SK-N-SH treated with all-trans-retinoic acid at 6 μM for 48 hours (cell line): ENCODE measurements at regions not wholly inside any gene's neighbourhood (a gene's known extent, or its start where the extent isn't known, plus 50 kb on each side); places are given as distances from the start of the nearest gene placed in this dataset.

Experiments
- ARNTL ChIP-seq: fragments of 450-650 bp; formaldehyde crosslinking; IDR thresholded peaks from 2 replicates; pipeline ENCODE4 v1.5.0; 2020; ENCODE audit warnings: low read depth, mild to moderate bottlenecking, moderate library complexity, borderline replicate concordance
- BACH2 ChIP-seq: fragments of 250-450 bp; sonication (Bioruptor Pico); IDR thresholded peaks from 2 replicates; pipeline ENCODE4 v1.9.0; 2021; ENCODE audit warnings: mild to moderate bottlenecking, borderline replicate concordance
- CREB5 ChIP-seq: fragments of 250-450 bp; sonication (Bioruptor Pico); IDR thresholded peaks from 2 replicates; pipeline ENCODE4 v1.5.1; 2020; ENCODE audit warnings: low read depth, mild to moderate bottlenecking, moderate library complexity
- CSDC2 ChIP-seq: fragments of 250-450 bp; sonication (Bioruptor Pico); IDR thresholded peaks from 2 replicates; pipeline ENCODE4 v1.5.0; 2020; ENCODE audit warnings: mild to moderate bottlenecking, moderate library complexity
- GLIS3 ChIP-seq: fragments of 250-450 bp; sonication (Bioruptor Pico); IDR thresholded peaks from 2 replicates; pipeline ENCODE4 v1.5.0; 2020; ENCODE audit warnings: mild to moderate bottlenecking, moderate library complexity
- OSR1 ChIP-seq: fragments of 250-450 bp; sonication (Bioruptor Pico); IDR thresholded peaks from 2 replicates; pipeline ENCODE4 v1.8.0; 2022; ENCODE audit warnings: moderate library complexity, mild to moderate bottlenecking, inconsistent platforms
- POU6F1 ChIP-seq: fragments of 250-450 bp; sonication (Bioruptor Pico); IDR thresholded peaks from 2 replicates; pipeline ENCODE4 v1.8.0; 2021; ENCODE audit warnings: low read depth, mild to moderate bottlenecking, moderate library complexity, borderline replicate concordance
- RARB ChIP-seq: fragments of 250-450 bp; sonication (Bioruptor Pico); IDR thresholded peaks from 2 replicates; pipeline ENCODE4 v1.8.0; 2021; ENCODE audit warnings: mild to moderate bottlenecking, moderate library complexity
- SNAI2 ChIP-seq: fragments of 250-450 bp; sonication (Bioruptor Pico); IDR thresholded peaks from 2 replicates; pipeline ENCODE4 v1.5.0; 2020; ENCODE audit warnings: mild to moderate bottlenecking, moderate library complexity
- TSHZ2 ChIP-seq: fragments of 250-450 bp; sonication (Bioruptor Pico); IDR thresholded peaks from 2 replicates; pipeline ENCODE4 v1.5.0; 2020; ENCODE audit warnings: mild to moderate bottlenecking, moderate library complexity
- ZFP30 ChIP-seq: fragments of 450-650 bp; formaldehyde crosslinking; IDR thresholded peaks from 2 replicates; pipeline ENCODE4 v1.5.0; 2022; ENCODE audit warnings: mild to moderate bottlenecking, moderate library complexity
- ZNF70 ChIP-seq: fragments of 450-650 bp; formaldehyde crosslinking; IDR thresholded peaks from 2 replicates; pipeline ENCODE4 v1.5.0; 2020; ENCODE audit warnings: mild to moderate bottlenecking, moderate library complexity
- ZNF8 ChIP-seq: fragments of 450-650 bp; formaldehyde crosslinking; IDR thresholded peaks from 2 replicates; pipeline ENCODE4 v1.5.0; 2020; ENCODE audit warnings: mild to moderate bottlenecking, moderate library complexity
- TF ChIP-seq, protein P1 (sequence below): fragments of 250-450 bp; sonication (Bioruptor Pico); IDR thresholded peaks from 2 replicates; pipeline ENCODE4 v1.8.0; 2020; ENCODE audit warnings: mild to moderate bottlenecking, moderate library complexity, borderline replicate concordance

- TF ChIP-seq POU6F1 (CRISPR knock-in tag), result no peak
- TF ChIP-seq GLIS3 (CRISPR knock-in tag), result no peak
- TF ChIP-seq OSR1 (CRISPR knock-in tag), result no peak
- TF ChIP-seq ZNF8 (CRISPR knock-in tag), result no peak
- TF ChIP-seq ZNF70, result no peak
- TF ChIP-seq, protein P1, sequence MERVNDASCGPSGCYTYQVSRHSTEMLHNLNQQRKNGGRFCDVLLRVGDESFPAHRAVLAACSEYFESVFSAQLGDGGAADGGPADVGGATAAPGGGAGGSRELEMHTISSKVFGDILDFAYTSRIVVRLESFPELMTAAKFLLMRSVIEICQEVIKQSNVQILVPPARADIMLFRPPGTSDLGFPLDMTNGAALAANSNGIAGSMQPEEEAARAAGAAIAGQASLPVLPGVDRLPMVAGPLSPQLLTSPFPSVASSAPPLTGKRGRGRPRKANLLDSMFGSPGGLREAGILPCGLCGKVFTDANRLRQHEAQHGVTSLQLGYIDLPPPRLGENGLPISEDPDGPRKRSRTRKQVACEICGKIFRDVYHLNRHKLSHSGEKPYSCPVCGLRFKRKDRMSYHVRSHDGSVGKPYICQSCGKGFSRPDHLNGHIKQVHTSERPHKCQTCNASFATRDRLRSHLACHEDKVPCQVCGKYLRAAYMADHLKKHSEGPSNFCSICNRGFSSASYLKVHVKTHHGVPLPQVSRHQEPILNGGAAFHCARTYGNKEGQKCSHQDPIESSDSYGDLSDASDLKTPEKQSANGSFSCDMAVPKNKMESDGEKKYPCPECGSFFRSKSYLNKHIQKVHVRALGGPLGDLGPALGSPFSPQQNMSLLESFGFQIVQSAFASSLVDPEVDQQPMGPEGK (CRISPR knock-in tag), result no peak
- TF ChIP-seq ARNTL, result no peak
- no peak for TF ChIP-seq BACH2
- no peak for TF ChIP-seq CREB5
- TF ChIP-seq TSHZ2 (CRISPR knock-in tag), result no peak
- TF ChIP-seq RARB, result no peak
- no peak for TF ChIP-seq ZFP30 (CRISPR knock-in tag)
- TF ChIP-seq CSDC2 (CRISPR knock-in tag), result no peak
- TF ChIP-seq SNAI2, result no peak
Measured at GRCh38 chr12:24546084-24546483, 402.8 kb downstream of the BCAT1 start.
